ENCODE measurements at regions not wholly inside any gene's neighbourhood (a gene's known extent, or its start where the extent isn't known, plus 50 kb on each side); places are given as distances from the start of the nearest gene placed in this dataset.

GRCh38 chr2:2674831-2675230 lies 343.8 kb upstream of the MYT1L start:
- CTCF ChIA-PET = no interaction called here
- H3K4me3 Mint-ChIP-seq = no peak overlapping the region
- TF ChIP-seq CTCF (IDR thresholded peaks at IDR 0.05) = no peak
- no peak overlapping the region for H3K27ac Mint-ChIP-seq
- POLR2A ChIA-PET = no interaction called here
- H3K4me1 Mint-ChIP-seq = no peaks in the 10 kb centered on the region
- ATAC-seq (ENCODE audit: low read depth) = no peak
- H3K27me3 Mint-ChIP-seq = no peaks in the 10 kb centered on the region
- no peak for DNase-seq
- no peaks in the 10 kb centered on the region for H3K36me3 Mint-ChIP-seq (ENCODE audit: low read depth)
- no peaks in the 10 kb centered on the region for H3K9me3 Mint-ChIP-seq
- intact Hi-C loops (cut with micrococcal nuclease) = no loop called here

- TF ChIP-seq CTCF (IDR thresholded peaks at IDR 0.05) = no peak
Measured at GRCh38 chr2:2673406-2673805, 342.3 kb upstream of the MYT1L start.

GRCh38 chr2:2672249-2672648 lies 341.2 kb upstream of the MYT1L start:
- CTCF ChIA-PET = no interaction called here
- DNase-seq (no peak), ATAC-seq (ENCODE audit: low read depth) (no peak)
- intact Hi-C loops (cut with micrococcal nuclease) = no loop called here
- Mint-ChIP-seq H3K4me3 (no peak overlapping the region), H3K9me3 (no peaks in the 10 kb centered on the region), H3K27ac (no peak overlapping the region), H3K4me1 (no peaks in the 10 kb centered on the region), H3K36me3 (ENCODE audit: low read depth) (no peaks in the 10 kb centered on the region), H3K27me3 (no peaks in the 10 kb centered on the region)
- TF ChIP-seq CTCF (IDR thresholded peaks at IDR 0.05) = no peak
- POLR2A ChIA-PET = no interaction called here

More at GRCh38 chr2:2673406-2673805, 342.3 kb upstream of the MYT1L start:
- ChIA-PET POLR2A (no interaction called here), CTCF (no interaction called here)
- no peaks in the 10 kb centered on the region for H3K9me3 Mint-ChIP-seq
- no peak overlapping the region for H3K4me3 Mint-ChIP-seq
- H3K27me3 Mint-ChIP-seq = no peaks in the 10 kb centered on the region
- intact Hi-C loops (cut with micrococcal nuclease) = no loop called here
- H3K36me3 Mint-ChIP-seq (ENCODE audit: low read depth) = no peaks in the 10 kb centered on the region
- DNase-seq = no peak
- ATAC-seq (ENCODE audit: low read depth) = no peak
- no peak overlapping the region for H3K27ac Mint-ChIP-seq
- no peaks in the 10 kb centered on the region for H3K4me1 Mint-ChIP-seq

GRCh38 chr2:2671826-2672225 lies 340.8 kb upstream of the MYT1L start:
- H3K27ac Mint-ChIP-seq = no peak overlapping the region
- POLR2A ChIA-PET = no interaction called here
- no peak overlapping the region for H3K4me3 Mint-ChIP-seq
- H3K4me1 Mint-ChIP-seq = no peaks in the 10 kb centered on the region
- no peak for TF ChIP-seq CTCF (IDR thresholded peaks at IDR 0.05)
- no peaks in the 10 kb centered on the region for H3K36me3 Mint-ChIP-seq (ENCODE audit: low read depth)
- H3K9me3 Mint-ChIP-seq = no peaks in the 10 kb centered on the region
- intact Hi-C loops (cut with micrococcal nuclease) = no loop called here
- no peak for ATAC-seq (ENCODE audit: low read depth)
- DNase-seq = no peak
- H3K27me3 Mint-ChIP-seq = no peaks in the 10 kb centered on the region
- CTCF ChIA-PET = no interaction called here

GRCh38 chr2:2669316-2669715 lies 338.2 kb upstream of the MYT1L start:
- DNase-seq (no peak), ATAC-seq (ENCODE audit: low read depth) (no peak)
- CTCF ChIA-PET = no interaction called here
- H3K27ac Mint-ChIP-seq = no peak overlapping the region
- POLR2A ChIA-PET = no interaction called here
- H3K9me3 Mint-ChIP-seq = no peaks in the 10 kb centered on the region
- no peak overlapping the region for H3K4me3 Mint-ChIP-seq
- no peak for TF ChIP-seq CTCF (IDR thresholded peaks at IDR 0.05)
- no peaks in the 10 kb centered on the region for H3K4me1 Mint-ChIP-seq
- H3K36me3 Mint-ChIP-seq (ENCODE audit: low read depth) = no peaks in the 10 kb centered on the region
- no peaks in the 10 kb centered on the region for H3K27me3 Mint-ChIP-seq
- intact Hi-C loops (cut with micrococcal nuclease) = no loop called here
